Esophagus (tissue), 2 donors: ENCODE measurements at regions not wholly inside any gene's neighbourhood (a gene's known extent, or its start where the extent isn't known, plus 50 kb on each side); places are given as distances from the start of the nearest gene placed in this dataset.

Source experiments
- H3K27ac ChIP-seq, 2 donors: one replicate each; pipeline ENCODE4 v1.5.1; 2013; ENCODE audit warnings: low read depth in 2 of 2, mild to moderate bottlenecking in 2 of 2, inconsistent platforms in 1 of 2, low read length in 1 of 2, moderate library complexity in 1 of 2
- H3K27me3 ChIP-seq, 2 donors: one replicate each; pipeline ENCODE4 v1.6.1; 2013; ENCODE audit warnings: low read length in 2 of 2, control low read depth in 1 of 2, mild to moderate bottlenecking in 1 of 2; ENCODE audit not compliant: insufficient read depth in 2 of 2, control insufficient read depth in 1 of 2
- H3K36me3 ChIP-seq, 2 donors: one replicate each; pipeline ENCODE4 v1.6.1; 2013; ENCODE audit warnings: low read length in 1 of 2; ENCODE audit not compliant: control insufficient read depth in 2 of 2, insufficient read depth in 2 of 2
- H3K4me1 ChIP-seq, 2 donors: one replicate each; pipeline ENCODE4 v1.6.1; 2013; ENCODE audit warnings: low read length in 1 of 2; ENCODE audit not compliant: control insufficient read depth in 2 of 2, insufficient read depth in 2 of 2
- H3K4me3 ChIP-seq, 2 donors: one replicate each; pipeline ENCODE4 v1.5.1; 2013; ENCODE audit warnings: low read length in 2 of 2, mild to moderate bottlenecking in 2 of 2, low read depth in 1 of 2, moderate library complexity in 1 of 2
- H3K9me3 ChIP-seq, 2 donors: one replicate each; pipeline ENCODE4 v1.6.1; 2013; ENCODE audit warnings: mild to moderate bottlenecking in 2 of 2, low read depth in 1 of 2, low read length in 1 of 2, moderate library complexity in 1 of 2; ENCODE audit not compliant: control insufficient read depth in 2 of 2, insufficient read depth in 1 of 2
- WGBS, 2 donors: extraction: QIAGEN DNeasy Blood & Tissue Kit; methylation state at CpG; one replicate each; pipeline ENCODE4 v1.1.7; 2013; 5-methylcytosine and 5-hydroxymethylcytosine counted together
- donor health status: healthy with polysubstance abuse.
- donor health status: Bipolar disorder and iron deficiency.

GRCh38 chr16:25637236-25637635, 54.5 kb upstream of the HS3ST4 start:
- Histone ChIP-seq H3K36me3 (no peaks in the 10 kb centered on the region), H3K4me1 (no peaks in the 10 kb centered on the region), H3K27ac (no peak overlapping the region), H3K4me3 (no peak overlapping the region), H3K9me3 (no peaks in the 10 kb centered on the region), H3K27me3 (no peaks in the 10 kb centered on the region)
- 41 to 51% methylated on average over 2 of the region's 2 CpGs for WGBS, 2 donors

GRCh38 chr16:25636662-25637061, 55.1 kb upstream of the HS3ST4 start:
- Histone ChIP-seq H3K9me3 (no peaks in the 10 kb centered on the region), H3K4me1 (no peaks in the 10 kb centered on the region), H3K36me3 (no peaks in the 10 kb centered on the region), H3K4me3 (no peak overlapping the region), H3K27me3 (no peaks in the 10 kb centered on the region), H3K27ac (no peak overlapping the region)
- 82 to 85% methylated on average over 2 of the region's 2 CpGs for WGBS, 2 donors

- H3K27me3 ChIP-seq = no peaks in the 10 kb centered on the region
- no peaks in the 10 kb centered on the region for H3K4me1 ChIP-seq
- 67 to 73% methylated on average over 1 of the region's 1 CpG for WGBS, 2 donors
- no peak overlapping the region for H3K4me3 ChIP-seq
- H3K27ac ChIP-seq = no peak overlapping the region
- no peaks in the 10 kb centered on the region for H3K9me3 ChIP-seq
- H3K36me3 ChIP-seq = no peaks in the 10 kb centered on the region
These were observed 56.3 kb upstream of the HS3ST4 start for GRCh38 chr16:25635454-25635853.

GRCh38 chr16:25633549-25633948, 58.2 kb upstream of the HS3ST4 start:
- H3K27me3 ChIP-seq = no peaks in the 10 kb centered on the region
- H3K4me1 ChIP-seq = no peaks in the 10 kb centered on the region
- H3K4me3 ChIP-seq = no peak overlapping the region
- H3K27ac ChIP-seq = no peak overlapping the region
- H3K9me3 ChIP-seq = no peaks in the 10 kb centered on the region
- WGBS, 2 donors = 46 to 49% methylated on average over 2 of the region's 2 CpGs
- no peaks in the 10 kb centered on the region for H3K36me3 ChIP-seq

GRCh38 chr16:25628766-25629165, 63.0 kb upstream of the HS3ST4 start:
- H3K4me3 ChIP-seq = no peak overlapping the region
- 69 to 80% methylated on average over 1 of the region's 2 CpGs for WGBS, 2 donors
- H3K4me1 ChIP-seq = no peaks in the 10 kb centered on the region
- H3K27me3 ChIP-seq = no peaks in the 10 kb centered on the region
- no peaks in the 10 kb centered on the region for H3K36me3 ChIP-seq
- no peaks in the 10 kb centered on the region for H3K9me3 ChIP-seq
- no peak overlapping the region for H3K27ac ChIP-seq

- Histone ChIP-seq H3K4me1 (no peaks in the 10 kb centered on the region), H3K4me3 (no peak overlapping the region), H3K36me3 (no peaks in the 10 kb centered on the region), H3K27ac (no peak overlapping the region), H3K27me3 (no peaks in the 10 kb centered on the region), H3K9me3 (no peaks in the 10 kb centered on the region)
- 54 to 63% methylated on average over 3 of the region's 3 CpGs for WGBS, 2 donors
These were observed 64.1 kb upstream of the HS3ST4 start for GRCh38 chr16:25627641-25628040.

- Histone ChIP-seq H3K27me3 (no peaks in the 10 kb centered on the region), H3K9me3 (no peaks in the 10 kb centered on the region), H3K36me3 (no peaks in the 10 kb centered on the region), H3K27ac (no peak overlapping the region), H3K4me3 (no peak overlapping the region), H3K4me1 (no peaks in the 10 kb centered on the region)
- WGBS, 2 donors = 70 to 73% methylated on average over 2 of the region's 2 CpGs
These were observed 65.6 kb upstream of the HS3ST4 start for GRCh38 chr16:25626172-25626571.

GRCh38 chr16:25625620-25626019, 66.1 kb upstream of the HS3ST4 start:
- Histone ChIP-seq H3K36me3 (no peaks in the 10 kb centered on the region), H3K27me3 (no peaks in the 10 kb centered on the region), H3K9me3 (no peaks in the 10 kb centered on the region), H3K4me1 (no peaks in the 10 kb centered on the region), H3K27ac (no peak overlapping the region), H3K4me3 (no peak overlapping the region)
- 58 to 67% methylated on average over 2 of the region's 2 CpGs for WGBS, 2 donors

- Histone ChIP-seq H3K36me3 (no peaks in the 10 kb centered on the region), H3K27me3 (no peaks in the 10 kb centered on the region), H3K27ac (no peak overlapping the region), H3K9me3 (no peaks in the 10 kb centered on the region), H3K4me3 (no peak overlapping the region), H3K4me1 (no peaks in the 10 kb centered on the region)
- WGBS, 2 donors = 78 to 81% methylated on average over 8 of the region's 8 CpGs
These were observed 77.0 kb upstream of the HS3ST4 start for GRCh38 chr16:25614716-25615265.

- no peaks in the 10 kb centered on the region for H3K27me3 ChIP-seq
- H3K4me3 ChIP-seq = no peak overlapping the region
- H3K9me3 ChIP-seq = no peaks in the 10 kb centered on the region
- WGBS, 2 donors = 74 to 84% methylated on average over 5 of the region's 5 CpGs
- H3K36me3 ChIP-seq = no peaks in the 10 kb centered on the region
- no peaks in the 10 kb centered on the region for H3K4me1 ChIP-seq
- H3K27ac ChIP-seq = no peak overlapping the region
These were observed 77.8 kb upstream of the HS3ST4 start for GRCh38 chr16:25613931-25614330.
